ENCODE measurements at regions not wholly inside any gene's neighbourhood (a gene's known extent, or its start where the extent isn't known, plus 50 kb on each side); places are given as distances from the start of the nearest gene placed in this dataset.

GRCh38 chr21:41570791-41571355 lies 62.9 kb upstream of the TMPRSS2 start:
- no peak overlapping the region for H4K5ac ChIP-seq (ENCODE audit: insufficient read length, low read depth, low read length)
- no peak overlapping the region for H3K4ac ChIP-seq (replicated peaks; ENCODE audit: insufficient read length, low read depth, low read length)
- H2BK15ac ChIP-seq (ENCODE audit: low read length) = no peak overlapping the region
- no peak overlapping the region for H3K4me3 ChIP-seq (ENCODE audit: extremely low read depth in 1 of 4, insufficient read depth in 2 of 4, low read depth in 3 of 4, low read length in 4 of 4)
- 73% methylated on average over 7 of the region's 7 CpGs; no CpG with 5 or more reads in 1 of the 2 experiments for WGBS, 2 experiments (ENCODE audit: extremely low coverage in 1 of 2, insufficient coverage in 1 of 2, insufficient read length in 1 of 2, insufficient replicate concordance in 2 of 2, low coverage in 1 of 2, low lambda C conversion rate in 2 of 2, missing lambda C conversion rate in 1 of 2)
- H3K4me2 ChIP-seq (ENCODE audit: insufficient read depth in 1 of 2, low read depth in 2 of 2, low read length in 2 of 2) = no peak overlapping the region
- no peak overlapping the region for H3K9ac ChIP-seq (replicated peaks in 1 of 4; ENCODE audit: extremely low read depth in 1 of 4, low read depth in 3 of 4, low read length in 3 of 4)
- no peaks in the 10 kb centered on the region for H3K79me2 ChIP-seq (ENCODE audit: control insufficient read depth in 1 of 2, insufficient read depth in 2 of 2, low read length in 2 of 2)
- H3K56ac ChIP-seq (replicated peaks; ENCODE audit: insufficient read length, low read depth, low read length) = no peak overlapping the region
- no peak overlapping the region for H2BK20ac ChIP-seq (ENCODE audit: low read length)
- no peak overlapping the region for H2BK120ac ChIP-seq (replicated peaks; ENCODE audit: low read depth, low read length)
- no peaks in the 10 kb centered on the region for H3K79me1 ChIP-seq (ENCODE audit: low read depth, low read length)
- no peak overlapping the region for H4K8ac ChIP-seq (ENCODE audit: extremely low read depth, insufficient read depth, low read length)
- TF ChIP-seq SP4 (IDR thresholded peaks at IDR 0.05; ENCODE audit: low read length) = no peak
- H3K27ac ChIP-seq (ENCODE audit: low read depth, low read length) = no peak overlapping the region
- ChIA-PET POLR2A (ENCODE audit: partially characterized antibody) (no interaction called here), CTCF (ENCODE audit: partially characterized antibody) (no interaction called here)
- no peaks in the 10 kb centered on the region for H4K20me1 ChIP-seq (replicated peaks in 1 of 2; ENCODE audit: control insufficient read depth in 1 of 2, insufficient read depth in 2 of 2, low read length in 2 of 2)
- H3K36me3 ChIP-seq (ENCODE audit: control insufficient read depth in 2 of 4, insufficient read depth in 4 of 4, low read length in 3 of 4) = no peaks in the 10 kb centered on the region
- no peak overlapping the region for H3K14ac ChIP-seq (ENCODE audit: insufficient read length)
- DNase-seq (ENCODE audit: low read depth in 1 of 2, low spot score in 2 of 2) (no peak), FAIRE-seq (no peak)
- H3K18ac ChIP-seq (ENCODE audit: extremely low read depth, low read length) = no peak overlapping the region
- H4K91ac ChIP-seq (replicated peaks; ENCODE audit: insufficient read length, low read length) = no peak overlapping the region
- H3K9me3 ChIP-seq (ENCODE audit: insufficient read depth in 2 of 2, low read depth in 1 of 2, low read length in 1 of 2) = peaks cover 4 to 5% of the 10 kb centered on the region in 2 experiments; a peak in 1 of 4 replicates
- no peak overlapping the region for H2AFZ ChIP-seq (ENCODE audit: low read length)
- H3K23ac ChIP-seq (ENCODE audit: insufficient read length) = no peak overlapping the region
- no peak overlapping the region for H2AK5ac ChIP-seq (ENCODE audit: low read depth, low read length)
- no peak overlapping the region for H2BK12ac ChIP-seq (ENCODE audit: low read depth, low read length)
- no peaks in the 10 kb centered on the region for H3K4me1 ChIP-seq (replicated peaks in 1 of 4; ENCODE audit: control insufficient read depth in 3 of 4, insufficient read depth in 4 of 4, low read length in 3 of 4)
- no peak overlapping the region for H2BK5ac ChIP-seq (ENCODE audit: low read depth, low read length)
- peaks cover 0 to 2% (median 0%) of the 10 kb centered on the region in 4 experiments; a peak in 2 of 7 replicates for H3K27me3 ChIP-seq (replicated peaks in 1 of 4; ENCODE audit: control insufficient read depth in 3 of 4, extremely low read depth in 1 of 4, insufficient read depth in 3 of 4, low read length in 3 of 4)
- no peaks in the 10 kb centered on the region; the same call in 1 of the 2 replicates for H3K23me2 ChIP-seq (ENCODE audit: low read depth, low read length)

All from H1 (cell line).